ENCODE measurements at regions not wholly inside any gene's neighbourhood (a gene's known extent, or its start where the extent isn't known, plus 50 kb on each side); places are given as distances from the start of the nearest gene placed in this dataset.

- TF ChIP-seq POLR2A (IDR thresholded peaks at IDR 0.05) (no peak), CTCF (IDR thresholded peaks at IDR 0.05) (no peak)
Measured at GRCh38 chr12:76244300-76244699, 103.9 kb downstream of the BBS10 start.

Data from uterus (tissue), 2 donors.